Fibroblast of skin of right quadriceps (primary cell): ENCODE measurements at regions not wholly inside any gene's neighbourhood (a gene's known extent, or its start where the extent isn't known, plus 50 kb on each side); places are given as distances from the start of the nearest gene placed in this dataset.
"Not testable (repeated sequence)": the region's sequence is repeated elsewhere in the genome, so short reads cannot be mapped to it uniquely, and the experiment has no call there.

Experiments used
- DNase-seq: peaks from one replicate; pipeline ENCODE4 v3.0.0-alpha.2; 2013

DNA sequence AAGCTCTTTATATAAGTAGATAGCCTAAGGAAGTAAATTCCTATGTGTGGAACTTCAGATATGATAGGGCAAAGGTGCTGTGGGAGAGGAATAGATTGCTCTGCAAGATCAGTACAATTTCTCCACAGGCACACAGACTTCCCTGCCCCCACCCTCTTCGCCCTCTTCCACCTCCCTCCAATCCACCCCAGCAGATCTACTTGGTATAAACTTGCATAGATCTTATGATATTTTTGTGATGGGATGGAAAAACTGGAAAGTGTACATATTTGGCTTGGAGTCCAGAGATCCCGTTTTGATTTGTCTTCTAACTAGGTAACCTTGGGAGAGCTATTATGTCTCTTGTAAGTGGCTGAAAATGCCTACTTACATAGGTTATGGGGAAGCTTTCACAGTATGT, 586.3 kb upstream of the USP24 start:
- no peak for DNase-seq

DNA sequence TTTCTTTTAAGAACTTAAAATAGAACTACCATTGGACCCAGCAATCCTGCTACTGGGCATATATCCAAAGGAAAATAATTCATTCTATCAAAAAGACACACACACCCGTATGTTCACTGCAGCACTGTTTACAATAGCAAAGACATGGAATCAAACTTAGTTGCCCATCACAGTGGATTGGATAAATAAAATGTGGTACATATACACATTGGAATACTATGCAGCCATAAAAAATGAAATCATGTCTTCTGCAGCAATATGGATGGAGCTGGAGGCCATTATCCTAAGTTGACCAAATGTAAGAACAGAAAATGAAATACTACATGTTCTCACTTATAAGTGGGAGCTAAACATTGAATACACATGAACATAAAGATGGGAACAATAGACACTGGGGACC, 585.3 kb upstream of the USP24 start:
- DNase-seq = no peak

DNA sequence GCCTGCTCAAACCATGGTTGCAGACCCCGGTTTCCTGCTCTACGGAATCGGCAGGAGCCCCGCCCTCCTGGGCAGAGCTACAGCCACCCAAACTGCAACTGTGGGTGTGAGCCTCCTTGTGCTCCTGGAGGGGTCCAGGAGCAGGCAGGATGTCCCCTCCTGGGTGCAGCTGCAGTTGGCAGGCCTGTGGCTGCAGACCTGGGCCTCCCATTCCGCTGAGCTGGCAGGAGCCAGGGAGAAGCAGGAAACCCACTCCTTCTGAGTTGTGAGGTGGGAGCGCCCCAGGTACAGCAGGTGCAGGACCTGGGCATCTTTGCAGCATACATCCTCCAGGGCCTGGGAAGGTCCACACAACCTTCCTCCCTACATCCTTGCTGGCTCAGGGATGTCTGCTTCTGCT, 578.7 kb upstream of the USP24 start:
- no peak for DNase-seq

DNA sequence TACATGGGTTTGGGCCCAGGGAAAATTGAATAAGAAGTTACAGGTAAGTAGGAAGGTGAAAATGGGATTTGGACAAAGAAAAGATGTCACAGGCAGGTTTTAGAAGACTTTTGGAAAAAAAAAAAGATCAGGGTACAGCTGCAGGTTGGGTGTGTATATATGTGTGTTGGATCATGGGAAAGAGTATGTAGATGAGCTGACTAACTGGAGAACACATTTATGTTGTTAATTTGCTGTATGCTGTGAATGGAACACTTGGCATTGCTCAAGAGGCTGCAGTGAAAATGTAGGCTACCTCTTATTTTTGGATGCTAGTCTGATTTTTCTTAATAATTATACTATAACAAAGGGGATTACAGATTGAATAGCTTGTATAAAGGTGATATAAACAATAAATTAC, 577.7 kb upstream of the USP24 start:
- no peak for DNase-seq

DNA sequence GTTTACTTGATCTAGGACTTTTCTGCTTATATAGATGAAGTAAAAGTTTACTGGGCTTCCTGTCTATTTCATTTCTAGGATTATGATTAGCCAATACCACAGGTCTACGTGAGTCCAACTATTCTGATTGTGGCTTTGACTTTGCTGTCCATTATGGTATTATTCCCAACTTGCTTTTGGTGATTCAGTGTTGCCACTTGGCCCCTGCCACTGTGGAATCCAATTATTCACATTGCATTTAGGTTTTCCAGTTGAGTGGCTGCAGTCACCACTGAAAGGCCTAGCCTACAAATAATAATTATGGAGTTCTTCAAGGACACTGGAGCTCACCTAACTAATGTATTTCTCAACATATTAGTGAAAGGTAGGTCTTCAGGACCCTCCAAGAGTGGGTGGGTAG, 574.3 kb upstream of the USP24 start:
- DNase-seq = no peak

DNA sequence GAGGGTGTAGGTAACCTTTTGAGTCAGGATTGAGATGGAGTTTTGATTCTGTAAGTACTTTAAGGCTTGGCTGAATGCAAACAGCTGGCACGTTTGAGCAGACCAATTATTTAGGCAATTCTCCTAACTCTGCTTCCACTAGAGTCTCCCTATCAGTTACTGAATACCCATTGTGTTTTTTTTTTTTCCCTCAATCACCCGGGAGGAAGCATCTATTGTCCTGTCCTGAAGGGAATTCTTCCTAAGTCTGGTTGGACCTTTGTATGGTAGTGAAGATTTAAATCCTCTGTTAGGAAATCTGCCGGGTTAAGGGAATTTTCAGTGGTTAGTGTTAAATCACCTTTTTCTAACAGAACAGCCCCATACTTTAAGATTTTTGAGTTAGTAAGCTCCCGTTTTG, 571.2 kb upstream of the USP24 start:
- no peak for DNase-seq

DNA sequence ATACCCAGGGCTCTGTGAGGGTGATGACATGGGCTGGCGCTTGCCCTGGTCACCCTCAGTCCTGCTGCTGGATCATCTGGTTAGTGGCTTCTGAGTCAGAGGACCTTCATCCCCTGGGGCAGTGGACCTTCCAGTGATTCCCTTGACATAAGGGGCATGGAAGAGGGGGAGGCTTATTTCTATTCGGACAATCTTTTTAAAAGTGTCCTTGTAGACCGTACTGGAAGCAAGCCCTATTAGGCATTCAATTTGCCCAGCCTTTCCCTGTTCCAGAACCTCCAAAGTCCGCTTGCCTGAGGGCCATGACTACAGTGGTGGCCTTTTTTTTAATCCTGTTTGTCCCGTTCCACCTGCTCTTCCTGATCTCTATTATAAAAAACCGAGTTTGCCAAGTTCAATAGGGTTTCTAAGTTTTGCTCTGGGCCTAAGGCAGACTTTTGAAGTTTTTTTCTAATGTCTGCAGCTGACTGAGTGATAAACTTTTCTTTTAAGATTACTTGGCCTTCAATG, 569.8 kb upstream of the USP24 start:
- not testable (repeated sequence) for DNase-seq

DNA sequence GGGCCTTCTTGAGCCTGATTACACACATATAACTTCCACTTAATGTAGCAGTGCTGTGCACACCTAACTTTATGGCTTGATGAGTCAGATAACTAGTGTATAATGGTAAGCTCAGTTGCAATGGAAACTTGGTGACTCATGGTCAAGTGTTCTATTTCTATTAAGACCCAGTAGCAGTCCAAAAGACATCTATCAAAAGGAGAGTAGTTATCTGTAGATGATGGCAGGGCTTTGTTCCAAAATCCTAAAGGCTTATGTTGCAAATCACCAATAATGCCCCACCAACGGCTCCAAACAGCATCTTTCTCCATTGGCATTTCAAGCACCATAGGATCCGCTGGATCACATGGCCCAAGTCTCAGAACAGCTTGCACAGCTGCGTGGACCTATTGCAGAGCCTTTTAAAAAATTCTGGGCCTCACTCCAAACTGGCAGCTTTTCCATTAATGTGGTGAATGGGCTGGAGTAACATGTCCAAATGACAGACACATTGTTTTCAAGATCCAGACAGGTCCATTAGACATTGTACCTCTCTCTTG, 566.8 kb upstream of the USP24 start:
- peak; percentile 86 for DNase-seq

DNA sequence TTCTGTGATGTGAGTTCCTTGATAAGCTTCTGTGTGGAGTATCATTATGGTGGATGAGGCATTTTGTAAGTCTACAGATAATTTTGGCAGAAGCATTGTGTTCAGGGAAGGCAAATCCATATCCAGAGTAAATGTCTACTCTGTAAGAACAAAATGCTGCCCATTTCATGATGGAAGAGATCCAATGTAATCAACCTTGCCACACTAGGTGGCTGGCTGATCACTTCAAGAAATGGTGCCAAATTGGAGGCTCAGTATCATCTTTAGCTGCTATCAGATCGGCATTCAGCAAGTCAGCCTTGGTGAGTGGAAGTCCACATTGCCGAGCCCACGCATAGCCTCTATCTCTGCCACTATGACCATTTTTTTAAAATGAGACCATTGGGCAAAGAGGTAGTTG, 565.8 kb upstream of the USP24 start:
- DNase-seq = no peak

DNA sequence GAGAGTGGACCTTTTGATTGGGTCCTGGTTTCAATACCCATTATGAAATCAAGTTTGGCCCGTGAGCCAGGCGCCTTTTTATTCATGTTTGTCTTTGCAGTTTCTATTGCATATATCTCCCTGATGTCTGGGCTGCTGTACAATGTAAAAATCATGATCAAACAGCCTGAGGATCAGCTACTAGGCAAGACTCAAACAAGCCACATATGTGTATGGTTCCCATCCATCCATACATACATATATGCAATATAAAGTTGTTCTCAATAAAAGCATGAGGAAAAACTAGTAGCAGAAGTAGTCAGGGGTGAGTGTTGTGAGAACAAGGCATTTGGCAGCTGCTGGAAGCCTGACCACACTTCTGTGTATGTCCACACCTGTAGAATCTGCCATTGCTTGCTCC, 562.4 kb upstream of the USP24 start:
- no peak for DNase-seq

DNA sequence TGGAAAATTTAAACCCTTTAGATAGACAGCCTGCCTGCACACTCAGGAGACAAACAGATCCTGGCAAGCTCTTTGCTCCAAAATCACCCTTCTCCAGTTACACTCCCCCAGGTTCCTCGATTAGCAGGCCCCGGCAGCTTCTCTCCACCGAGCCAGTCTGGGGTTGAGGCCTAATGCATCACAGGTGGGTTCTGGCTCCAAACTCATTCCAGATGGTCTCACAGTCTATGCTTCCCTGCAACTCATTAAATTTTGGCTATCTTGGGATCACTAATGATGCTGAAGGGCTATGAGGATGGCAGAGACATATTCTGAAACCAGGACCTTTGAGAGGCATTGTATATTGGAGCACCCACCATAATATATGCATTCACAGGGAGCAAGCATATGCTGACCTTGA, 559.8 kb upstream of the USP24 start:
- peak; percentile 62 for DNase-seq

DNA sequence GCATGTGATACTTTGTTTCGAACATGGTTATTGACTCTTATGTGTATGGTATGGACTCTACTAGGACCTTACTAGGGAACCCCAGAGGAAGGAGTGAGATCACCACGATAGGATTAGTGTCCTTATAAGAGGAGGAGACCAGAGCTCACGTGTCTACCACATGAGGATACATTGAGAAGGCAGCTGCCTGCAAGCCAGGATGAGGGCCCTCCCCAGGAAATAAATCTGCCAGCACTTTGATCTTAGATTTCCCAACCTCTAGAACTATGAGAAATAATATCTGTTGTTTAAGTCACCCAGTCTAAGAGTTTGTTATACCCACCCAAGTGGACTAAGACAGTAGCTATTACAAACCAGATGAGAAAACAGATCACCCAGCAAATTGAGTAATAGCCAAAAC, 559.3 kb upstream of the USP24 start:
- DNase-seq = peak; percentile 26

DNA sequence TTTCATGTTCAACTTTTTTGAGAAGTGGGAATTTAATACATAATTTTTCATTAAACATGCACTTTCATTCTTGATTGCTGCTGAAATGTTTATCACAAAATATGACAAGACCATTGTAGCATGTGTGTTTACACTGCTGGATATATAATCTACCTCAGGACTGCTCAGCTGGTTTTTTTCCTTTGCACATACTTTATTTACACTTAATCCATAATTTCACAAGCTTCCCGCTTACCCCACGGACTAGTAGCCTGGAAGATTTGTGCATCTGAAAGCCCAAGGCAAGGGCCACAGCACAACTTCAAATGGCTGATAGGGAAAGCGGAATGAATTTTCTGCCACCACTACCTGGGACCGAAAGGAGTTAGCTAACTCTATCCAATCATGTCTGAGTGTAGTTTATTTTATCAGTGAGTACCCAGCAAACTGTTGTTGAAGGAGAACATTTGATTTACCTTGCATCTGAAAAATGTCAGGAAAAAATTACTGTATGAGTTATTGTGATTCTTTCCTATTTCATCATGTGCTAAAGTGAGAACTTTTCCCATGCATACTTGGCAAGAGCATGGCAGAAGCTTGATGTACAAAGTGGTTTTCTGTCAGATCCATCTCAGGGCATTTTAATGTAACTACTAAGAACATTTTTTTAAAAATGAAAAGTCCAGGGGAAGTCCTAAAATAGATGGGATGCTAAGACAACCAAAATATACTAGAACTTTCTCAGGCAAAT, 558.2 kb upstream of the USP24 start:
- DNase-seq = peak; percentile 8

DNA sequence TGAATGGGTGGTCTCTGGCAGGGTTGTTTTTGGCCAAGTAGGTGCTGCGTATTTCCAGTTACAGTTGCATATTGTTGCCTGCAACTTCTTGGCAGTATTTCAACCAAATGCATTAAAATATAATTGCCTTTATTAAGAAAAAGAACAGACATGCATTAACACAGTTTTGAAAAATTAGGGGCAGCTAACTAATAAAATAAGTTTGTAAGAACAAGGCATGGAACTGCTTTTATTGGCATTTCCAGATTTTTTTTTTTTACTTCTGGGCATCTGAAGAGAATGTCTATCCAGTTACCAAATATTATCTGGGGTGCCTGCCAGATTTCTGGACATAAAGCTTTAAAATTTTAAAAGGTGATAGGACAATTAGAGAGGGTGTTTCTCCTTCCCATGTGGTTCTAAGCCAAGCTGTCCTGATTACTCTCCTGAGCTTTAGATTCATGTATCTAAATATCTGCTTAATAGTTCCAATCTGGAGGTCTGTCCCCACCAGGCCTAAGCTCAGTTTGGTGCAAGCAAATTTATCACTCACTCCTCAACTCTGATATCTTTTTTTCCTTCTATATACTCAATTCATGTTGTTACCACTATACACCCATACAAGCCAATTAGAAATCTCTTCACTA, 553.3 kb upstream of the USP24 start:
- DNase-seq = no peak

DNA sequence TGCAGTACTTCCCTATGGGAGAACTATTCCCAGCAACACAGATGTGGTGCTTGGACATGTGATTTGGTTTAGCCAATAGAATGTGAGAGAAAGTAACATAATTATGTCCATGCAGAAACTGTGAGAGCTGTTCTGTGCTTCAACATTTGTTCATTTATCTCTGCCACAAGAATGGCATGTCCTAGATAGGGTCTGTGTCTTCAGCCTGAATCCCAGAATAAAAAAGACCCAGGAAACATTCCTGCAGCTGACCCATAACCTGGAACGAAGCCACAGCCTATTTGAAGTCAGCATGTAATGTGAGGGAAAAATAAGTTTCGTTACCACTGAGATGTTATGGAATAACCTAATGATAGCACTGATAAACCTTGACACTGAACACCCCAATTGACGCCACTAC, 552.0 kb upstream of the USP24 start:
- no peak for DNase-seq

DNA sequence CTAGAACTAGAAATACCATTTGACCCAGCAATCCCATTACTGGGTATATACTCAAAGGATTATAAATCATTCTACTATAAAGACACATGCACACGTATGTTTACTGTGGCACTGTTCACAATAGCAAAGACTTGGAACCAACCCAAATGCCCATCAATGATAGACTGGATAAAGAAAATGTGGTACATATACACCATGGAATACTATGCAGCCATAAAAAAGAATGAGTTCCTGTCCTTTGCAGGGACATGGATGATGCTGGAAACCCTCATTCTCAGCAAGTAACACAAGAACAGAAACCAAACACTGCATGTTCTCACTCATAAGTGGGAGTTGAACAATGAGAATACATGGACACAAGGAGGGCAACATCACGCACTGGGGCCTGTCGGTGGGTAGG, 550.3 kb upstream of the USP24 start:
- DNase-seq = not testable (repeated sequence)

DNA sequence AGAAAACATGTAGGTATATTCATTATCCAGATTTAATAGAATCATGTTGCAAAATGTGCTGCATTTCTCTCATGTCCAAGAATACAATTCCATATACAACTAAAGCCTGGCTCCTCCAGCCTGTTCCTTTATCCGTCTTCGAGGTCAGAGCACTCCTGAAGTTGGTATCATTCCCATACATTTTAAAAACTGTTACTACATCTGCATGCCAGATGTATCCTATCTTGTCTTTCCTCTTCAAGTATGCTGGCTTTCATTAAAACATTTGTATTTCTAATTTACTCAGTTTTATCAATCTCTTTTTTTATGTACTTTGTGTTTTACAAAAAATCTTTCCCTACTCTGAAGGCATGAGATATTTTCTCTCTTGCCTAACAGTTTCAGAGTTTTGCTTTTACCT, 536.6 kb upstream of the USP24 start:
- peak; percentile 15 for DNase-seq

DNA sequence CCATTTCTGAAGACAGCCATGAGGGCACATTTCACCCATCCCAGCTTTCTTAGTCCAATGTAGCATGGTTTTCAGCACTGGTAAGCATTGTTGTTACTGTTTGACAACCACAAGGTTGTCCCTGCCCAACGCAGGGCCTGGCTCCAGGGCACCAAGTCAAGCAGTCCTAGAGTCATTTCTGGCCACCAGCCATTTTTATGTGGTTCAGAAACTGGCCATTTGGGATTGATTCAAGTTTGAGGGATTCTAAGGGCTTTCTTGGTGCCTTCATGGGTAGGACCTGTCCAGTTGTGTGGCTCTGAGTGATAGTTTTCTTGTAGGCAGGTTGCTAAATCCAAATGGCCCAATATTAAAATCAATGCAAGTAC, 535.4 kb upstream of the USP24 start:
- no peak for DNase-seq

DNA sequence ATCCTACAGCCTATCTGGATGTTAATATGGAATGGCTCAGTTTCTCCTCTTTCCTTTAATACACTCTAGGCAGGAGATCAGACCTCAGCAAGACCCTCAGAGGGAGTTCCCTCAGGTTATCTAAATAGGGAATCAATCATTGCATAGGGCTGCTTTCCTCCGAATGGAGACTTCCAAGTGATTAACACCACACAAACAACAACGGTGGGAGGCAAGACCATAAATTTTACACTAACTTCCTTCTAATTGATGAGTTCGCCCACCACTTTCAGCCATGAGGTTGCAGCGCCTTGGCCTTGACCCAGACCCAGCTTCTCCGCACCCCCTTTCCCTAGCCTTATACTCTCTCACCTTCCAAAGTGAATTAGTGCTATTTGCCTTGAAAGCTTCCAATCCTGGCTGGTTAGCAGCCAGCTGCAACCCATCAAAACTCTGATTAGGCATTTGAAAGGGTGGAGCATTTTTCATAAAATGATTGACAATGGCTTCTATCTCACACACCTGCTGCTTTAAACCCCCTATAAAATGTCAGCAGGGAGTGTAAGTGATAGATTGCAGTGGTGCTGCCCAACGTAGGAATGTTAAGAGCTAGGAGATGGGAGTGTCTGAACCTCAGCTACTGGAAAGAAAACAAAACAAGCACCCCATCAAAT, 534.9 kb upstream of the USP24 start:
- no peak for DNase-seq

DNA sequence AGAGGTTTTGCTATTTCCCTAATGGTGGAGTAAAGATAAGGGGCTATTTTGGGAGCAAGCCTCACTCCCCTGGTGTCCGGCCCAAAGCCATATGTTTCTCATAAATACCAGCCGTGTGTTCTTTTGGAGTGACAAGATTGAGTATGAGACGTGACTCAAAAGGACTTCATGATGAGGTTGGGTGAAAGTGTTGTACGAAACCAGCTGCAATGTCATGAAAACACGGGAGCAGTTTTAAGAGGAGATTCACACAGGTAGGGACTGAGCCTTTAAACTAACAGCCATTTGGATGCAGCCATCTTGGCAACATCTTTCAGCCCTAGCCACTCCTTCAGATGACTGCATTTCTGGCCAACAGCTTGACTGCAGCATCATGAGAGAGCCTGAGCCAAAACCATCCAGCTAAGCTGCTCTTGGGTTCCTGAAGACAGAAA, 532.3 kb upstream of the USP24 start:
- DNase-seq = peak; percentile 24

DNA sequence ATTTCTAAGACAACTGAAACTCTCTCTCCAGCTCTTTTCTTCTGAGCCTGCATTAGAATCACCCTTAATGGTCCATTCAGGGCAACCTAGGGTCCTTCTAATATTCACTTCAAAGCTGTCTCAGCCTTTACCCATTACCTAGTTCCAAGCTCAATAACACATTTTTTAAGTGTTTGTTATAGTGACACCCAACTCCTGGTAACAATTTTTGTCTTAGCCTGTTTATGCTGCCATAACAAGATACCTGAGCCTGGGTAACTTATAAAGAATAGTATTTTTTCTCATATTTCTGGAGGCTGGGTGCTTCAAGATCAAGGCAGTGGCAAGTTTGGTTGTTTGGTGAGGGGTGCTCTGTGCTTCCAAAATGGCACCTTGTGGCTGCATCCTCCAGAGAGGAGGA, 531.5 kb upstream of the USP24 start:
- no peak for DNase-seq

DNA sequence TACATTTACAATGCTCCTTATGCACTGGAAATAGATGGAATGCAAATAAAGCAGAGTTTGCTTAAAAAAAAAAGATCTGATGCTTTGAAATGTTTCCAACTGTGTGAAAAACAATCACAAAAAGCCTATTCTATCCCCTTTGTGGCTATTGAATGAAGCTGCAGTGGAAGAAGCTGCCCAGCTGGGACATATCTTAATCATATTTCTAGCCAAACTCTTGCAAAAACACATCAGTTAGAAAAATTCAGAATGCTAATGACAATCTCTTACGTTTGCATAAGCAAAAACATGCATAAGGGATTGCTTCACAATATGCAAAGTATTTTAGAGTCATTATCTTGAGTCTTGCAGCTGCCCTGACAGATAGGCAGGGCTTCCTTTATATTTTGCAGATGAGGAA, 526.4 kb upstream of the USP24 start:
- DNase-seq = peak; percentile 75

DNA sequence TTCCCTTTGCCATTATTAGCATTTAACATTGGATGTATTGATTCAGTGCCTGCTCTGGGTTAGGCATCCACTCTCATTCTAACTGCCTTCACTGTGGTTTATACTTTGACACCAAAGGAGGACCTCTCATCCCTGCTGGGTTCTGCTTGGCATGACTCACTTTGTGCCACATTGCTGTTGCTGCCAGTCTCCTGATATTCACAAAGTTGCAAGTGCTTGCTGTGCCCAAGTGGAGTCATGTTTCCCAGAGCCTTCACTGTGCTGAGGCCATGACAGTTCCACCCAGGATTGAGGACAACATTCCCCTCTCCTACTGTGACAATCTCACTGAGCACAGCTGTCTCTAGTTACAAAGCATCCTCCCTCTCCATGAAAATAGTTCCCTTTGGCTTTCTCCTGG, 519.9 kb upstream of the USP24 start:
- DNase-seq = no peak

DNA sequence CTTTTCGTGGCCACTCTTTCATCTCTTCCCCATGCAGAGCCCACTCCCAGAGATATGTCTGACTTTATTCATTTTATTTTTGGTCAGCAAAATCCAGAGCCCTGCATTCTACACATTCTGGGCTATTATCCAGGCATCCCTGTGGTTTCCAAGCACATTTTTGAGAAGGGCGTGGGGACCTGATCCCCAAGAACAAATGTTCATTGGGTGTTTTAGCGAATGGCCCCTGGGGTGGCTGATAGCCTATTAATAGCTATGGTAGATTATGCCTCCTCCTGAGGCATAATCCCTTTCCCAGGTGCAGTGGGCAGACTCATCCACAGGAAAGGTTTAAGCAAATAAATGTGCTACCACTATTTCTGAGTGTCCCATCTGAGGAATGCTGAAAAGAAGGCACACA, 511.8 kb upstream of the USP24 start:
- DNase-seq = peak; percentile 96
